Fibroblast of lung (primary cell): ENCODE measurements at regions not wholly inside any gene's neighbourhood (a gene's known extent, or its start where the extent isn't known, plus 50 kb on each side); places are given as distances from the start of the nearest gene placed in this dataset.

Experiments used
- EZH2 ChIP-seq: IDR thresholded peaks from 2 replicates; pipeline ENCODE4 v1.5.1; 2012; ENCODE audit warnings: low read length, control low read depth, mild to moderate bottlenecking; ENCODE audit errors: missing control alignments
- TF ChIP-seq, protein P1 (sequence below), 2 donors: IDR thresholded peaks in 1 of 2; conservative IDR thresholded peaks in 1 of 2; 1 replicate in 1 of 2; 2 replicates in 1 of 2; pipeline ENCODE4 v1.5.1; 2011 to 2012; ENCODE audit warnings: low read length in 2 of 2, control low read depth in 1 of 2, inconsistent platforms in 1 of 2, low read depth in 1 of 2, mild to moderate bottlenecking in 1 of 2

DNA sequence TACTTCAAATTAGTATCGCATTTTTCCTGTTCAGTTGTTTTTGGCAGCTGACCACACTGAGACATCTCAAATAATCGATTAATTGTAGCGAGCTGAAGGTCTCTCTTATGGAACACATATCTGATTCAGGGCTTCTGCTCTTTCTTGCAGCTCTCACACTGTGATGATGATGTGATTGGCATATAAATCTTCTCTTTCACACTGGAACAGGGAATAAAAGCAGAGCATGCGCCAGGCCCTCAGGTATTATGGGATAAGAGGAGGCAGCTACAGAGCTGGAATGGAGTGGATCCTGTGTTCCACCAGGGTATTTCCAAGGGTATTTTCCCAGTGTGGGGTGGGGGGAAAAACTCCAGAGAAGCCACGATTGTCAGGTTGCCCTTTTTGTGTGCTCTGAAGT, 265.4 kb upstream of the CASK start:
- TF ChIP-seq, protein P1, sequence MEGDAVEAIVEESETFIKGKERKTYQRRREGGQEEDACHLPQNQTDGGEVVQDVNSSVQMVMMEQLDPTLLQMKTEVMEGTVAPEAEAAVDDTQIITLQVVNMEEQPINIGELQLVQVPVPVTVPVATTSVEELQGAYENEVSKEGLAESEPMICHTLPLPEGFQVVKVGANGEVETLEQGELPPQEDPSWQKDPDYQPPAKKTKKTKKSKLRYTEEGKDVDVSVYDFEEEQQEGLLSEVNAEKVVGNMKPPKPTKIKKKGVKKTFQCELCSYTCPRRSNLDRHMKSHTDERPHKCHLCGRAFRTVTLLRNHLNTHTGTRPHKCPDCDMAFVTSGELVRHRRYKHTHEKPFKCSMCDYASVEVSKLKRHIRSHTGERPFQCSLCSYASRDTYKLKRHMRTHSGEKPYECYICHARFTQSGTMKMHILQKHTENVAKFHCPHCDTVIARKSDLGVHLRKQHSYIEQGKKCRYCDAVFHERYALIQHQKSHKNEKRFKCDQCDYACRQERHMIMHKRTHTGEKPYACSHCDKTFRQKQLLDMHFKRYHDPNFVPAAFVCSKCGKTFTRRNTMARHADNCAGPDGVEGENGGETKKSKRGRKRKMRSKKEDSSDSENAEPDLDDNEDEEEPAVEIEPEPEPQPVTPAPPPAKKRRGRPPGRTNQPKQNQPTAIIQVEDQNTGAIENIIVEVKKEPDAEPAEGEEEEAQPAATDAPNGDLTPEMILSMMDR (conservative IDR thresholded peaks at IDR 0.05 in 1 of 2, IDR thresholded peaks at IDR 0.05 in 1 of 2; ENCODE audit: low read depth in 1 of 2, low read length in 2 of 2) = no peak
- no peak for TF ChIP-seq EZH2
